IPS DF 19.7 (cell line): ENCODE measurements at regions not wholly inside any gene's neighbourhood (a gene's known extent, or its start where the extent isn't known, plus 50 kb on each side); places are given as distances from the start of the nearest gene placed in this dataset.

Experiments used
- DNase-seq: peaks from one replicate; pipeline ENCODE4 v3.0.0-alpha.2; 2013; ENCODE audit warnings: low read depth, low spot score

GRCh38 chr13:29929062-29929847 lies 78.8 kb upstream of the UBL3 start:
- DNase-seq, result no peak

GRCh38 chr13:29926098-29926476 lies 75.7 kb upstream of the UBL3 start:
- DNase-seq, result no peak

GRCh38 chr13:29925457-29926097 lies 75.2 kb upstream of the UBL3 start:
- DNase-seq, result no peak

- DNase-seq, result no peak
Measured at GRCh38 chr13:29924482-29925350, 74.3 kb upstream of the UBL3 start.

GRCh38 chr13:29923554-29924481 lies 73.4 kb upstream of the UBL3 start:
- peak; percentile 75 for DNase-seq

DNA sequence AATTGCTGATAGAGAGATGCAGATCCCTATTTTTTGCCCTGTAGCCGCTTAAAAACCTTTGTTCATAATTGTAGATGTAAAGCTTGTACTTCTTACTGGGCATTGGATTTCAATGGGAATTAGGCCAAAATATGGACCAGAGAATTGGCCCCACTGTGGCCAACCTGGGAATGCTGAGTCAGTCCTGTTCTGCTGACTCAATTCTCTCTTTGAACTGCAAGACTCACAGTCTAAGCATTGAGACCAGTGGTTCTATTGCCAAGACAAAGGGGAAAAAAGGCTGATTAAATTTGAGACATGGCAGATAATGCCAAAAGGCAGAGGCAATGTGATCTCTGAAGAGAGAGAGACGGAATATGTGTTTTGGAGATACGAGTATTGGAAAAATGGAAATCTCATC lies 72.5 kb upstream of the UBL3 start:
- DNase-seq, result no peak

- DNase-seq, result no peak
Measured at GRCh38 chr13:29922281-29922821, 71.9 kb upstream of the UBL3 start.

- no peak for DNase-seq
Measured at GRCh38 chr13:29921542-29921941, 71.1 kb upstream of the UBL3 start.

- no peak for DNase-seq
Measured at GRCh38 chr13:29920025-29920643, 69.7 kb upstream of the UBL3 start.

DNA sequence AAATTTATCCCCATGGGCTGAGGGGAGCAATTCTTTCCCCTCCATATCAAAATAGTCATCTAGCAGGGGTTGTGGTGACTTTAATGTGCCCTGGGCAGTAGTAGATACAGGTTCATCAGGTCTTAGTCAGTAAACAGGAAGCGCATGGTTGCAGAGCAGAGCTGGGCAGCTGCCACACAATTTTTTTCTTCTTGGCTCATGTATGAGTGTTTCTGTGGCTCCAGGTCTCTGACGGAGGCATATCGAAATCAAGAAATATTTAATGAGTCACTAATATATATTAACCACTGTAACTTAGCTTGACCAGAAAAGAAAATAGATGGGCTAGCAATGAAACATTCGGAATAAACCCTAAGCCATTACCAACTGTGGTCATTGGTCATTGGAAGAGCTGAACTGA lies 68.4 kb upstream of the UBL3 start:
- DNase-seq, result no peak

GRCh38 chr13:29917650-29918049 lies 67.2 kb upstream of the UBL3 start:
- no peak for DNase-seq

- DNase-seq, result no peak
Measured at GRCh38 chr13:29914581-29914980, 64.2 kb upstream of the UBL3 start.

DNA sequence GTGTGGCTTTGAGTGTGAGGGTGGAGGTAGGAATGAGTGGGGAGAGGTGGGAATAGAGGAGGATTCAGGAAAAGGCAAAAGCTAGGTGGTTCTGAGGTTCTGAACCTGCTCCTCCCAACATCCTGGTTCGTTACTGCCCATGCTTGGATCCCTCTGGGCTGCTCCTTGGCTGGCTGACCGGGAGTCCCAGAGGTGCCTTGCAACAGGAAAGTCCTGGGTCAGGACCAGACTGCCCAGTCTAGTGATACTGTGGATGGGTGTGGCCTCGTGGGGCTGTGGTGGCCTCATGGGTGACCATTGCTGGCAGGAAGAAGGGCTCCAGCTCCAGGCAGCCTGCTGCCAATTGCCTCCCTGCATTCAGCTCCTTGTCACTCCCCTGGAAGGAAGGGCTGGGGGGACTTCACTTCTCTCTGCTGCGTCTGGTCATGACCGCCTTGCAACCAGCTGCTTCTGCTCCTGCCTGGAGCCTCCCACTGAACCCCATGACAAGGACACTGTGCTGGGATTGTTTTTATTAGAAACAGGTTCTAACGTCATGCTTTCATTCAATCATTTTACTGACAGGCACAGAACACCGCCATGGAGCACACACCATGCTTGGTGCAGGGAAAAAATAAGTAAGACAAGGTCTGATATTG lies 61.5 kb upstream of the UBL3 start:
- DNase-seq, result no peak

- DNase-seq, result no peak
Measured at GRCh38 chr13:29909975-29910674, 59.7 kb upstream of the UBL3 start.

GRCh38 chr13:29909081-29909730 lies 58.8 kb upstream of the UBL3 start:
- DNase-seq, result no peak

DNA sequence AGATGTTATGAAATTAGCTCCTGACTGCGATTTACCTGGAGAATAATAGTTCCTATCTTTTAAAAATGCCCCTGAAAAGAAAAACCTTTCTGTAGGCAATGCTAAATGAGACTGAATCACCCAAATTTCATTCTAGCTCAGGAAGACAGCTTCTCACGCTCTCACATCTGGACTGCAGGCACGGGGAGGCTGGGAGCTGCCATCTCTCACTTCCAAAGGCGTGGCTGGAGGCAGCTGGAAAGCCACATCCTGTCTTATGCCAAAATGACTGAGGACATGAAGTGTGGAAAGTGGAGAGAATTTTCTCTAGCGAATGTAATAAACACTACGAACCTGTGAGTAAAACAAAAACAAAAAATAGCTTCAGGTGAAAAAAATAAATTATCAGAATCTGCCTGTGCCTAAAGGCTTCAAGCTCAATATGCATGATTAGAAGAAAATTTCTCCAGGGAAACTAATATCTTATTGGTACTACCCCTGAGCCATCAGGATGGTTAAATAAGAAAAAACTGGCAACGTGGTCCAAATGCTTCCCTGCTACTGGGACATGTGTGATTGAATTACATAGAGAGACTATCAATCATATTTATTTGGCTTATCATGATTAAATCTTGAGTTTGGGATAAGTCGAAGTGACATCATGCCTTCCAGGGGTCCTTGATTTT lies 58.1 kb upstream of the UBL3 start:
- DNase-seq, result no peak

DNA sequence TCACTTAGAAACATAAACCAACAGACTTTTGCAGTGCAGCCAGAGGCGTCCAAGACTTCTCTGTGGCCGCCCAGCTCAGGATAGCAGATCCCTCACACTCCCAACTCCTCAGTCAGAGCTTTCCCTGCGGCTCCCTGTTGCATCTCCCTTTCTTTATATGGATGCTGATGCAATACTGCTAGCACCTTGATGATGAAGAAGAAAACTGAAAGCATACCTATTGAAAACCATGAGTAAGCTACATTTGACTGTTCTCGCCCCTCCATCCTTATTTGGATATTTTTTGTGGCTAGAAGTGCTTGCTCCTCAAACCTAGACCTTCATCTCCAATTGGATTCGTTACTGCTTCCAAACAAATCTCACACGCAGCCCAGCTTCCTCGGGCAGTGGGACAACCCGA lies 57.3 kb upstream of the UBL3 start:
- no peak for DNase-seq

DNA sequence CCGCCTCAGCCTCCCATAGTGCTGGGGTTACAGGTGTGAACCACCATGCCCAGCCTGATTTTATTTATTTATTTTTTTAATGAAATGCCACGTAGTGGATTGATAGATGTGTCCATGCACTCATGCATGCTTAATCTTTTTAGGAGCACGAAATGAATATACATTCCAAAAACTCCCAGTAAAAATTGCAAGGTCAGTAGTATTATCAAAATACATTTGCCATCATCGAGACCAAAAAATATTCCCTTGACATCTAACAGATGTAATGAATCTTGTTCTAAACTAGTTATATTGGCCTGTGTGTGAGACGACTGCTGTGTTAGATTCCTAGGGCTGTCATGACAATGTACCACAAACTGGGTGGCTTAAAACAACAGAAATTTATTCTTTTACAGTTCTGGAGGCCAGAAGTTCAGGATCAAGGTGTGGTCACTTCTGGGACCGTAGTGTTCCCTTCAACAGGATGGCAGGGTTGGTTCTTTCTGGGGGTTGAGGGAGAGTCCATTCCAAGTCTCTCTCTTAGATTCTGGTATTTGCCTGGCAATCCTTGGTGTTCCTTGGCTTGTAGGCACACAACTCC lies 56.1 kb upstream of the UBL3 start:
- DNase-seq, result no peak
